ENCODE measurements at regions not wholly inside any gene's neighbourhood (a gene's known extent, or its start where the extent isn't known, plus 50 kb on each side); places are given as distances from the start of the nearest gene placed in this dataset.

GRCh38 chrX:140563893-140564292 lies 59.0 kb upstream of the SOX3 start:
- no peak overlapping the region for H3K4me3 ChIP-seq (ENCODE audit: low read length)
- no peak for TF ChIP-seq CTCF (conservative IDR thresholded peaks at IDR 0.05; ENCODE audit: low read length)
- DNase-seq (ENCODE audit: low read depth): no peak
